CD4-positive, alpha-beta T cell treated with Interleukin-21 for 1 hour (primary cell): ENCODE measurements at regions not wholly inside any gene's neighbourhood (a gene's known extent, or its start where the extent isn't known, plus 50 kb on each side); places are given as distances from the start of the nearest gene placed in this dataset.

Experiments
- DNase-seq: peaks from one replicate; pipeline ENCODE4 v3.0.0-alpha.2; 2020

GRCh38 chr6:40792183-40792582 is 205.0 kb upstream of the LRFN2 start:
- DNase-seq = no peak

DNA sequence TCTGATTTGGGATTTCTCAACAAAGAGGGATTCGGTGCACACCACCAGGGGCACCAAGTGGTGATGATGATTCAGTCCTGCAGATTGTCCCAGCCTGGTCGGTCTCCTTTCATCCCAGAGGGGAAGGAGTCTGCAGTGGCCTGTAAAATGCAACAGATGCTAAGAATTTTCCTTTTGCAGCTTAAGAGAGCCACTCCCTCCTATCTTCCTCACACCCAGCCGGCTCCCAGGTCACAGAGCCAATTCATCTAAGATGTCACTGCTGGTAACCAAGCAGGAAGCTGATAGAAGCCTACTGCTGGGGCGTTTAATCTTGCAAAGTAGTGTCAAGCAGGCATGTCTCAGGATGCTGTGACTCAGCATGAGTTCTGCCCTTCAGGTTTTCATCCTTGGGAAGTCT is 203.8 kb upstream of the LRFN2 start:
- no peak for DNase-seq

GRCh38 chr6:40788661-40789655 is 201.8 kb upstream of the LRFN2 start:
- DNase-seq = peak; percentile 46

DNA sequence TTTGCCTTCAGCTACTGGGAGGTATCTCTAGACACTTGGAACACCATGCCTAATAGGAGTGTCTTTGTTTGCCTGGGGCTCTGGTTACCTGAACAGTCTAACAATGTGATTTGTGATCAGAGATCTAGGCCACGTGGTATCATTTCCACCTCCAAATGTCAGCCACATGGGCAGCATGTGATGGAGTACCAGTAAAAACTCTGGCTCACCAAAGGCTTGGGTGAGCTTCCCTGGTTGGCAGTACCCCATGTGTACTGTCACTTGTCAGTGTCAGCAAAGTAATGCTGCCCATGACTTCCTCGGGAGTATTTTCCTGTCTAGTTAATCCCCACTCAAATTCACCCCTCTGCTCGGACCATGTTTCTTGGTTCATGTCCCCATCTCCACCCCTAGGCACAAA is 195.2 kb upstream of the LRFN2 start:
- no peak for DNase-seq

GRCh38 chr6:40780637-40781036 is 193.5 kb upstream of the LRFN2 start:
- no peak for DNase-seq

- no peak for DNase-seq
Observed at GRCh38 chr6:40779409-40779808, 192.2 kb upstream of the LRFN2 start.

DNA sequence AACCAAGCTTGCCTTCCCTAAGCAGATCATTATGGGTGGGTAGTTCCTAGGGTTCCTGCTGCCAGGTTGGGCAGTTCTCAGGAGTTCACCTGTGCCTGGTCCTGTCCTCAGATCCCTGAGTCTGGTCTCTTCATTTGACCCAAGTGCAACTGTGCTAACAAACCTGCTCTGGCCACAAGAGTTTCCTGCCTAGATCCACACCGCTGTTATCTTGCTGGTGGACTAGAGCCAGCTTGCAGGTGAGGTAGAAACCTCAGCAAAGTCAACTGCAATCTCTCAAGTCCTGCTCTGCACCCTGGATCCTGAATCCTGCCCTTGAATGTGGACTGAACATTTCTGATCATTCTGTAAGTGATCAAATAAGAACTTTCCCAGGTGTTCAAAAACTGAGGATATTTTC is 191.8 kb upstream of the LRFN2 start:
- no peak for DNase-seq

DNA sequence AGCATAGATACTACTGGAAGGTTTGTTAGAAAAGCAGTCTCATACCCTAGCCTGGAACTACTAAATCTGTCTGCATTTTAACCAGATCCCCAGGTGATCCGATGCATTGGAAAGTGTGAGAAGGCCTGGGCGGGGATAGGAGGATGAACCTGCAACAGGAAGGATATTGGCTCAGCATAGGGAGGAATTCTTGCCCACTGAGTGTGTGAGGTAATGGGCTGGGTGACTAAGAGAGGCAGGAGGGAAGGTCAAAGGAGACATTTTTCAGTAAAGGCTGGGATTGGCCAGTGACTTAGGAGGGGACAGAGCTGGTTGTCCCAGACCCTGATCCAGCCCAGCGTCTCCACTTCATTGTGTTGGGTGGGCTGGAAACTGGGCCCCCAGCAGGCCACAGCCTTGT is 191.0 kb upstream of the LRFN2 start:
- DNase-seq = no peak

DNA sequence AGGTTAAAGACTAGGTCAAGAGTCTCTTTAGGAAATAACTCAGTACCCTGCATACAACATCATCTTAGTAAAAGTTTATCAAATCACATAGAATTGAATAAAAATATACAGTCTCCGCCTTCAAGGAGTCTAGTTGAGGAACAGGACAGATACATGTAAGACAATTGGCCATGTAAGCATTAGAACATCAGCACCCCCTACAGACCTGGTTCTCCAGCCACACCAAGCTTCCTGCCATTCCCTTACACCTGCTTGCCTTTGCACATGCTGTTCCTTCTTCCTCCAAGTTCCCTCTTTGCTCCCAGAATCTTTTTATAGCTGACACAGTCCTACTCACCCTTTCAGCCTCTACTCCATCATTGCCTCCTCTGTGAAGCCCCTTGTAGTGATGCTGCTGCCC is 187.8 kb upstream of the LRFN2 start:
- DNase-seq = no peak

DNA sequence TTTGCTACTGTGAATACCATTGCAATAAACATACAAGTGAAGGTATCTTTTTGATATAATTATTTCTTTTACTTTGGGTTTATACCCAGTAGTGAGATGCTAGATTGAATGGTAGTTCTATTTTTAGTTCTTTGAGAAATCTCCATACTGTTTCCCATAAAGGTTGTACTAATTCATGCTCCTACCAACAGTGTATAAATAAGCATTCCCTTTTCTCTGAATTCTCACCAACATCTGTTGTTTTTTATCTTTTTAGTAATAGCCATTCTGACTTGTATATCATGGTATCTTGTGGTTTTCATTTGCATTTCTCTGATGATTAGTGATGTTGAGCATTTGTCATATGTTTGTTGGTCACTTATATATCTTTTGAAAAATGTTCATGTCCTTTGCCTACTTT is 183.6 kb upstream of the LRFN2 start:
- DNase-seq = no peak

GRCh38 chr6:40764726-40765125 is 177.6 kb upstream of the LRFN2 start:
- DNase-seq = no peak

GRCh38 chr6:40762981-40763380 is 175.8 kb upstream of the LRFN2 start:
- no peak for DNase-seq

GRCh38 chr6:40760887-40761286 is 173.7 kb upstream of the LRFN2 start:
- no peak for DNase-seq

- DNase-seq = no peak
Observed at GRCh38 chr6:40759838-40760237, 172.7 kb upstream of the LRFN2 start.

DNA sequence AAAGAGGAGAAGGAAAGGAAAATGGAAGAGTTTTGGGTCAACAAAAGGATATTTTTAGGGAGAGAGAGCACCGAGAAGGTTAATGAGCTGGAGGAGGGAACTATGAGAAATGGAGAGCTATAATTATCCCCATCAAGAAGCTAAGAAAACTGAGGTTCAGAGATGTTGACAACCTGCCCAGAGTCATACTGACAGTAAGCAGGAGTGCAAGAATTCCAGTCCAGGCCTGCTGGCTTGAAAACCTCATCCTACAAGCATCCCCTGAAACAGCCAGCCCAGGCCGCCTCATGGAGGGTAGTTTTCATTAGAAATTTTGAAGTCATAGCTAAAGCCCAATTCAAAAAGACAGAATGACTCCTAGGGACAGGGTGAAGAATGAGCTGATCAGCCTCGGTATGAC is 172.1 kb upstream of the LRFN2 start:
- no peak for DNase-seq

DNA sequence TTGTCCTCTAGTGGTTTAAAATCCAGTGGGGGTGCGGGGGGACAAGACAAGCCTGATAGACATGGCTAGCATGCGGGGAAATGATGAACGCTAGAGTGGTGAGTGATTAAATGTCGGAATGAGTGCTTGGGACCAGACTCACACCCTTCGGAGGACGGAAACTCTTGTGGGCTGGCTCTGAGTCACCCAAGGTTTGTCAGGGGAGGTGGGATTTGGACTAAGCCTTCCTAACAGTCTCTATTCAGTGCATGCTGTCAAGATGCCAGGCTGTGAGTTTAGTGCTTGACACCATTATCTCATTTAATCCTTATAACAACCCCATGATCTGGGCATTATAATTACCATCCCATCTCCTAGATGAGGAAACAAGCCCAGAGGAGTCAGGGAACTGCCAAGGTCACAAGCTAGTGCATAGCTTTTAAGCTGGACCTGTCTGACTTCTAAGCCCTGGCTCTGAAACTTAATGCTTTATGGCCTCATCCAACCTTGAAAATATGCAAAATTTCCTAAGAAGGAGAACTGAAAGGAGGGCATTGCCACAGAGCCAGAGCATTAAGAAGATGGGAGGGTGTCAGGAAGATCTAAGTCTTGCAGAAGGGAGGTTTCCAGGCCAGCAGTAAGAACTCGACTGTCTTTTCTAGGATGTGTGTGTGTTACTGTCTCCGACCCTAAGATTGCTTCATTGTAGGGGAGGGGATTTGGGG is 168.7 kb upstream of the LRFN2 start:
- no peak for DNase-seq

DNA sequence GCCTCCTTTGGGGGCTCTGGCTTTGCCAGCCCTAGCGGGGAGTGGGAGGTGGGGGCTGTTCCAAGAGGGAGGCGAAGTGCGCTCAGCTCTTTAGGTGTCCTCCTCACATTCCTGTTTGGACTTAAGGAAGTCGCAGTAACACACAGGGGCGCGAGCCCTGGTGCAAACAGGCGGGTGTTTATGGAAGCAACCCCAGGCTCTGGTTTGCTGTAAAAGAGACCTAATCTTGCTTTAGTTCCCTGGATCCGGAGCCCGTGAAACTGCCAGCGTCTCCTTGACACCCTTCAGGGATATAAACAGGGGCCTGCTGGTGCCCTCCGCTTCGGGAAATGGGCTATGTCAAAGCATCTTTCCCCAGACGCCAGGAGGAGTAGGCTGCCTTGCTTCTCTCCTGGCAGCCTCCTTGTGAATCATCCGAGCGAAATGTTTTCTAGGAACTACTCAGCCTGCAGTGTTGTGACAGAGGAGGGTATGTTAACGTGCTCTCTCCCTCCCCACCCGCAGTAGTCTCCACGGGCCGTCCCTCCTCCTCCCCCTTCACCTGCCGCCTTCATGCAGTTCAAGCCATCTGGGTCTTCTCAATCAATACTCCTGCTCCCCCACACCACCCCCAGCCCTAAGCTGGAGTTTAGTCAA is 168.0 kb upstream of the LRFN2 start:
- no peak for DNase-seq

- DNase-seq = no peak
Observed at GRCh38 chr6:40754461-40755045, 167.4 kb upstream of the LRFN2 start.

DNA sequence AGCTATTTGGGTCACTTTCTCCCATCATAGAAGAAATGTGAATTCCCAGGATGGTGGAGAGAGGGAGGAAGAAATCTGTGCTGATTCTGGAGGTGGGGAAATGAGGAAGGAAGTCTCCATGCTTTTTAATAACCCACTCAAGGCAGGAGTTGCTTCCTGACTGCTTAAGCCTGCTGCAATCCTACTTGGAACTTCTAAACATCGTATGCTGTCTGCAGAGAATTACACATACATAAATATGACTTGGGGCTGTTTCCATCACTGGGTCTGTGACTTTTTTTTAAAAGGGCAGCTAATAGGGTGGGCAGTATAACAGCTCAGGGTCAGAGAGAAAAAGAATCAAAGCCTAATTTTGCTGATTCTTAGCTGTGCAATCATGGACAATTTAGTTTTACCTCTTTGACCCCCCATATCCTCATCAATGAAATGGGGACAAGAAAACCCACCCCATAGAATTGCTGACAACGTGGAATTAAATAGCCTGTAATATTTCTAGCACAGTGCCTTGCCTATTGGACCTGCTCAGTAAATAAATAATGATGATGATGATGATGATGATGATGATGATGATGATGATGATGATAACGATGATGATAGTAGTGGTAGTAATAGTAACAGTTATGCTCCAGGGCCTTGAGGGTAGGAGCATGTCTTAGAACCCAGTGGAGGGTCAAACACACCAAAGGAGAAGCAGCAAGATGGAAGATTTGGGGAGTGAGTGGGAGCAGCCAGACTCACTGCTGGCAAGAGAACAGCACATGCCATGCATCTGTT is 166.7 kb upstream of the LRFN2 start:
- DNase-seq = no peak

- DNase-seq = no peak
Observed at GRCh38 chr6:40753048-40753447, 165.9 kb upstream of the LRFN2 start.

DNA sequence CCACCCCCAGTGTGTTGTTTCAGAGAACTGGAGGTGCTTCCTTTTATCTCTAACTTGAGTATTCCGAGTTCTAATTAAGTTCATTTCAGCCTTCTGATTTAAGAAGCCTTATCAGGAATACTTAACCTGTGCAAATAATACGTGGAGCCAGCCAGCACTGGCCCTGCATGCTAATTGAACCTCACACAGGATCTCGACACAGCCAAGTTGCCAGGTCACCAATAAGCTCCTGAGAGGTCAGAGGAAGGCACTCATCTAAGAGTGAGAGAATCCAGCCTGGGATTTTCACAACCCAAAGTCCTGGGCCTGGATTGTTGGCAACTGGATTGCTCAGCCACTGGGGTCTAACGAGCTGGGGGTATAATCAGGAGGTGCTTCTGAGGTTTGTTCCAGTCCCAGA is 157.7 kb upstream of the LRFN2 start:
- DNase-seq = no peak

- DNase-seq = no peak
Observed at GRCh38 chr6:40743690-40744446, 156.7 kb upstream of the LRFN2 start.
